Right lobe of liver (tissue), 6 donors: ENCODE measurements at regions not wholly inside any gene's neighbourhood (a gene's known extent, or its start where the extent isn't known, plus 50 kb on each side); places are given as distances from the start of the nearest gene placed in this dataset.

Experiments
- ATAC-seq, 4 donors: fragments of 200-7000 bp; cut with Tn5 transposase; one replicate each; pipeline ENCODE4 v1.9.1; 2020; ENCODE audit warnings: mild to moderate bottlenecking in 4 of 4, moderate library complexity in 4 of 4
- DNase-seq, 3 donors: peaks; one replicate each; pipeline ENCODE4 v3.0.0-alpha.2; 2020
- H3K27ac ChIP-seq, 3 donors: fragments of 200-600 bp; one replicate each; pipeline ENCODE4 v1.8.0; 2022
- H3K27me3 ChIP-seq, 2 donors: fragments of 200-600 bp; one replicate each; pipeline ENCODE4 v1.8.0; 2022
- H3K36me3 ChIP-seq, 4 donors: fragments of 200-600 bp; sonication (generic) in 1 of 4; one replicate each; pipeline versions ENCODE4 v1.5.1 to v1.8.0; 2017 to 2022; ENCODE audit warnings: control low read depth in 1 of 4
- H3K4me1 ChIP-seq, 4 donors: fragments of 200-600 bp; sonication (generic) in 1 of 4; one replicate each; pipeline versions ENCODE4 v1.5.1 to v1.8.0; 2017 to 2022; ENCODE audit warnings: control low read depth in 1 of 4
- H3K4me3 ChIP-seq, 3 donors: fragments of 200-600 bp; one replicate each; pipeline ENCODE4 v1.8.0; 2022
- H3K9me3 ChIP-seq, 4 donors: fragments of 200-600 bp; sonication (generic) in 1 of 4; one replicate each; pipeline versions ENCODE4 v1.5.1 to v1.8.0; 2017 to 2022; ENCODE audit warnings: control low read depth in 1 of 4
- POLR2A ChIP-seq: fragments of 450-650 bp; IDR thresholded peaks from one replicate; pipeline ENCODE4 v1.6.1; 2017; ENCODE audit warnings: antibody characterized with exemption, mild to moderate bottlenecking
- WGBS: methylation state at CpG from one replicate; pipeline ENCODE4 v1.1.6; 2018; ENCODE audit warnings: low coverage, low lambda C conversion rate; ENCODE audit not compliant: insufficient coverage; ENCODE audit errors: missing lambda C conversion rate; 5-methylcytosine and 5-hydroxymethylcytosine counted together
- intact Hi-C, 2 donors: fragments of 100-400 bp; cut with DNase I; formaldehyde crosslinking; loops; one replicate each; pipeline versions ENCODE4 v1.11.2 to v1.14.1; 2022
- TF ChIP-seq, protein P1 (sequence below), 4 donors: fragments of 200-600 bp in 3 of 4; fragments of 450-650 bp in 1 of 4; IDR thresholded peaks; one replicate each; pipeline versions ENCODE4 v1.5.1 to v1.8.0; 2016 to 2022; ENCODE audit warnings: antibody characterized with exemption in 4 of 4, mild to moderate bottlenecking in 2 of 4
- donor health status: DM: no; HTN: yes; CAD: no.
- donor health status: DM: no; HTN: no; CAD: no.
- donor health status: DM: no; HTN: no; CAD: no.
- donor health status: DM: no; HTN: yes; CAD: no.
- donor health status: DM: no; HTN: yes; CAD: no.

DNA sequence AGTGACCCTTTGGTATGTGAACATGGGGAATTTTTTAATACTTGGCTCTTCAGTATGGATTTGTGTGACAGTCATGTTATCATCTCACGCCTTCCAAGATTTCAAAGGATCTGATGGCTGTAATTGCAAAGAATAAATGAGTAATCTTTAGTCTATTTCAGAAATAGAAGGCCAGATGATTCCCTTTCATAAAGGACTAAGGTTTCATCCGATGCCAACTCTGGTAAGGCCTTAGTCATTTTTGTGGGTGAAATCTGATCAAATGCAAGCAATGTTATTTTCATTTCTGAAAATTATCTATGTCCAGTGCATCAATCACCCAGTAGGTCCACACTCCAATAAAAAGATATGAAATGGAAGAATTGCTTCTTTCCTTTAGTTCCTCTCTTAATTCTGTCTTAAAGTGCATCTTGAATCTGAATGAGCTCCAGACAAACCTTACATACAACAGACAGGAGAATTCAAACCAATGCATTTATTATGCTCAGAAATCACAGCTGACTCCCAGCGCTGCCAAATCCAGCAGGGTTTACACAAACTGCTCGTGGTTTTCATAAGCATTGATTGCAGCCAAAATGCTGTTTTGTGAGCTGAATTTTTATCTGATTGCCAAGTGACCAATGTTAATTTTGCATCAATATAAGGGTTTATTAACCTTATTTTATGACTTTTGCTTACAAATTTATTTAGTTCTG lies 565.2 kb upstream of the MARCKS start:
- ATAC-seq: no peak
- TF ChIP-seq POLR2A: no peak
- TF ChIP-seq, protein P1, sequence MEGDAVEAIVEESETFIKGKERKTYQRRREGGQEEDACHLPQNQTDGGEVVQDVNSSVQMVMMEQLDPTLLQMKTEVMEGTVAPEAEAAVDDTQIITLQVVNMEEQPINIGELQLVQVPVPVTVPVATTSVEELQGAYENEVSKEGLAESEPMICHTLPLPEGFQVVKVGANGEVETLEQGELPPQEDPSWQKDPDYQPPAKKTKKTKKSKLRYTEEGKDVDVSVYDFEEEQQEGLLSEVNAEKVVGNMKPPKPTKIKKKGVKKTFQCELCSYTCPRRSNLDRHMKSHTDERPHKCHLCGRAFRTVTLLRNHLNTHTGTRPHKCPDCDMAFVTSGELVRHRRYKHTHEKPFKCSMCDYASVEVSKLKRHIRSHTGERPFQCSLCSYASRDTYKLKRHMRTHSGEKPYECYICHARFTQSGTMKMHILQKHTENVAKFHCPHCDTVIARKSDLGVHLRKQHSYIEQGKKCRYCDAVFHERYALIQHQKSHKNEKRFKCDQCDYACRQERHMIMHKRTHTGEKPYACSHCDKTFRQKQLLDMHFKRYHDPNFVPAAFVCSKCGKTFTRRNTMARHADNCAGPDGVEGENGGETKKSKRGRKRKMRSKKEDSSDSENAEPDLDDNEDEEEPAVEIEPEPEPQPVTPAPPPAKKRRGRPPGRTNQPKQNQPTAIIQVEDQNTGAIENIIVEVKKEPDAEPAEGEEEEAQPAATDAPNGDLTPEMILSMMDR (IDR thresholded peaks at IDR 0.05): no peak
- Histone ChIP-seq H3K27me3 (no peaks in the 10 kb centered on the region), H3K4me3 (no peak overlapping the region), H3K4me1 (no peaks in the 10 kb centered on the region), H3K9me3 (no peaks in the 10 kb centered on the region), H3K27ac (no peak overlapping the region), H3K36me3 (no peaks in the 10 kb centered on the region)
- no peak for DNase-seq
- intact Hi-C loops: no loop called here
- 83% methylated on average over 4 of the region's 4 CpGs for WGBS

DNA sequence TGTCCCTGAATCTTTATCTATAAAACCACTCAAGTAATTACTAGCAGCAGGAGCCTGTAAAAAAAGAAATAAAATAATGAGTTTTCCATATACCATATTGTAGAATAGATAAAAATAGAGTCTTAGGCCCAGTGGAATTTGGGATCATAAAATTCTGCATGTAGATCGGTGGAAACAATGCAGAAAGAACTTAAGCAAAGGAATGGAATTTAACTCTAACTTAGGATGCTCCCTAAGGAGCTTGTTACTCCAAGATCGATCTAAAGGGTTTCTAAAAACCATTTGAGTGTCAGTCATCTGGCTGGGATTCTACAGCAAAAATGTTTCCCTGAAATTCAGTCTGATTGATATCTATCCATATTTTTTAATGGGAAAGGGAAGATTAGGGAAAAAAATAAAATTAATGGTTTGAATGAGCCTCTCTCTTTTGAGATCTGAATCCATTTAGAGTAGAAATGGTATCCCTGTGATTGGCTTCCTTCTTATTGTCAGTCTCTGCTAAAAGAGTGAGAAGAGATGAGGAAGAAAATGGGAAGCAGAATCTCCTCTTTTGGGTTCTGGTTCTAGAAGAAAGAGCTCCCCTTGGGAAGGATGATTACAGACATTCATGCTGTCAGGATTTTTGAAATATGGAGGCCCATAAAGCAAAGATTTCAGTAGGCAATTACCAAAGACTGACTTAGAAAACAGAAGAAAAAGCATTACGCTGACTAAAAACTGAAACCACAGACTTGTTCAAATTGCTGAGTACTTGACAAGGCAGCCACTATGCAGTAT lies 564.3 kb upstream of the MARCKS start:
- 82% methylated on average over 3 of the region's 3 CpGs for WGBS
- H3K9me3 ChIP-seq: no peaks in the 10 kb centered on the region
- no peak overlapping the region for H3K4me3 ChIP-seq
- no peak overlapping the region for H3K27ac ChIP-seq
- TF ChIP-seq POLR2A: no peak
- TF ChIP-seq, protein P1 (IDR thresholded peaks at IDR 0.05): no peak
- intact Hi-C loops: no loop called here
- DNase-seq (no peak), ATAC-seq (no peak)
- no peaks in the 10 kb centered on the region for H3K4me1 ChIP-seq
- no peaks in the 10 kb centered on the region for H3K27me3 ChIP-seq
- H3K36me3 ChIP-seq: no peaks in the 10 kb centered on the region

DNA sequence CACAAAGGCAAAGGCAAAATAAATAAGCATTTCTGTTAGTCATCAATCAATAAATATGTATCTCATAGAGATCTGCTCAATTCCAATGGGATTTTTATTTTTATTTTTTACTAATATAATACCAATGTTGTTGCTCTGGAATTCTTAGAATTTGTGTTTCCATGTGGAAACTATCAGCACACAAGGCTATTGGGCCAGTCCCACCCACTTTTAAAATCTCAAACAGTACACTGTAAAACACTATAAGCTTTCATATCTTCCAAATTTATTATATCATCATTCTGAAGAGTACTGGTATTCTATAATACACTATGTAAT lies 563.8 kb upstream of the MARCKS start:
- no peak for TF ChIP-seq POLR2A
- TF ChIP-seq, protein P1 (IDR thresholded peaks at IDR 0.05): no peak
- H3K9me3 ChIP-seq: no peaks in the 10 kb centered on the region
- H3K27me3 ChIP-seq: no peaks in the 10 kb centered on the region
- no peak overlapping the region for H3K27ac ChIP-seq
- intact Hi-C loops: no loop called here
- H3K36me3 ChIP-seq: no peaks in the 10 kb centered on the region
- H3K4me1 ChIP-seq: no peaks in the 10 kb centered on the region
- no peak for ATAC-seq
- H3K4me3 ChIP-seq: no peak overlapping the region
- DNase-seq: no peak

DNA sequence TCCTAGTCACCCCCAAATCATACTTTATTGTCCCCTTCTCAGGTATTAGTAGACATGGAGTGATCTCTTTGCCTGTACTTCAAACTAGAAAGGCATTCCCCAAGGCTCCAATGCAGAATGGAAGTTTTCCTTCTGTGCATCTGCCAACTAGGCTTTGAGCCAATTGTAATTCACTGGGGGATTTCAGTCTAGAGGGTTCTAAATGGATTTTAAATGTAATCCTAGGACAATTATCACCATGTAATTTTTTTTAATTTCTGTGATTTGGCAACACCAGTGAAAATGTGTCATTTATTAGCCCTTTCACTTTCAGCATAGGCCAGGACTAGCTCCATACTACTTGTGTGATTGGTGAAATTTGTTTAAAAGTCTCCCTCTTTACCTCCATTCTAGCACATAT lies 557.6 kb upstream of the MARCKS start:
- H3K4me1 ChIP-seq: no peaks in the 10 kb centered on the region
- intact Hi-C loops: no loop called here
- H3K36me3 ChIP-seq: no peaks in the 10 kb centered on the region
- no peak overlapping the region for H3K27ac ChIP-seq
- no peak for ATAC-seq
- no peak for DNase-seq
- TF ChIP-seq POLR2A: no peak
- TF ChIP-seq, protein P1 (IDR thresholded peaks at IDR 0.05): no peak
- H3K4me3 ChIP-seq: no peak overlapping the region
- H3K27me3 ChIP-seq: no peaks in the 10 kb centered on the region
- H3K9me3 ChIP-seq: no peaks in the 10 kb centered on the region
